Body of pancreas (tissue), 4 donors: ENCODE measurements at regions not wholly inside any gene's neighbourhood (a gene's known extent, or its start where the extent isn't known, plus 50 kb on each side); places are given as distances from the start of the nearest gene placed in this dataset.
"Not testable (repeated sequence)": the region's sequence is repeated elsewhere in the genome, so short reads cannot be mapped to it uniquely, and the experiment has no call there.

Source experiments
- ATAC-seq: fragments of 150-250 bp; one replicate; pipeline ENCODE4 v1.9.1; 2016
- DNase-seq, 4 donors: peaks; one replicate each; pipeline ENCODE4 v3.0.0-alpha.2; 2019
- H3K27ac ChIP-seq, 4 donors: fragments of 200-600 bp; sonication (generic); 1 replicate in 3 of 4; 2 replicates in 1 of 4; pipeline versions ENCODE4 v1.5.1 to v1.6.1; 2016 to 2019; ENCODE audit warnings: mild to moderate bottlenecking in 1 of 4, mixed read lengths in 1 of 4, moderate library complexity in 1 of 4
- H3K27me3 ChIP-seq, 2 donors: fragments of 200-600 bp; sonication (generic); one replicate each; pipeline ENCODE4 v1.6.0; 2016; ENCODE audit warnings: mild to moderate bottlenecking in 1 of 2
- H3K36me3 ChIP-seq, 2 donors: fragments of 200-600 bp; sonication (generic); replicated peaks in 1 of 2; 2 replicates each; pipeline ENCODE4 v1.5.1; 2016; ENCODE audit warnings: low read depth in 2 of 2; ENCODE audit not compliant: insufficient read depth in 1 of 2
- H3K4me1 ChIP-seq: fragments of 200-600 bp; sonication (generic); one replicate; pipeline ENCODE4 v1.6.0; 2016
- H3K4me3 ChIP-seq, 2 donors: fragments of 200-600 bp; sonication (generic); 1 replicate in 1 of 2; 2 replicates in 1 of 2; pipeline ENCODE4 v1.5.1; 2016 to 2019
- H3K9me3 ChIP-seq, 3 donors: fragments of 200-600 bp; sonication (generic); 1 replicate in 2 of 3; 2 replicates in 1 of 3; pipeline ENCODE4 v1.5.1; 2016
- CTCF ChIP-seq, 7 experiments: fragments of 450-650 bp in 4 of 7; fragments of 200-600 bp in 3 of 7; sonication (generic) in 3 of 7; IDR thresholded peaks; one replicate each; pipeline ENCODE4 v1.5.1; 2016 to 2019; ENCODE audit warnings: antibody characterized with exemption in 7 of 7
- POLR2A ChIP-seq, 3 donors: fragments of 450-650 bp; IDR thresholded peaks; one replicate each; pipeline ENCODE4 v1.6.1; 2016; ENCODE audit warnings: antibody characterized with exemption in 3 of 3, mild to moderate bottlenecking in 2 of 3
- WGBS, 2 donors: methylation state at CpG; one replicate each; pipeline ENCODE4 v1.1.5; 2017; 5-methylcytosine and 5-hydroxymethylcytosine counted together
- intact Hi-C: fragments of 100-400 bp; cut with DNase I; formaldehyde crosslinking; loops from one replicate; pipeline ENCODE4 v1.15.1; 2023

- no peak for DNase-seq
- Histone ChIP-seq H3K36me3 (no peaks in the 10 kb centered on the region), H3K27me3 (no peaks in the 10 kb centered on the region), H3K27ac (no peak overlapping the region), H3K4me1 (no peaks in the 10 kb centered on the region), H3K4me3 (no peak overlapping the region), H3K9me3 (no peaks in the 10 kb centered on the region)
- intact Hi-C loops: no loop called here
- TF ChIP-seq POLR2A (IDR thresholded peaks at IDR 0.05) (no peak), CTCF (IDR thresholded peaks at IDR 0.05) (no peak)
- no peak for ATAC-seq
- 90 to 94% methylated on average over 4 of the region's 4 CpGs for WGBS, 2 donors
Observed at GRCh38 chr14:56351861-56352260, 227.7 kb upstream of the TMEM260 start.

GRCh38 chr14:56352999-56353398, 226.6 kb upstream of the TMEM260 start:
- Histone ChIP-seq H3K27me3 (no peaks in the 10 kb centered on the region), H3K36me3 (no peaks in the 10 kb centered on the region), H3K27ac (no peak overlapping the region), H3K9me3 (no peaks in the 10 kb centered on the region), H3K4me1 (no peaks in the 10 kb centered on the region), H3K4me3 (no peak overlapping the region)
- WGBS, 2 donors: 94% methylated on average over 2 of the region's 2 CpGs
- intact Hi-C loops: no loop called here
- DNase-seq (no peak), ATAC-seq (no peak)
- no peak for TF ChIP-seq CTCF (IDR thresholded peaks at IDR 0.05)
- TF ChIP-seq POLR2A (IDR thresholded peaks at IDR 0.05): no peak

GRCh38 chr14:56357428-56357827, 222.2 kb upstream of the TMEM260 start:
- no peak for TF ChIP-seq CTCF (IDR thresholded peaks at IDR 0.05)
- no peak for TF ChIP-seq POLR2A (IDR thresholded peaks at IDR 0.05)
- intact Hi-C loops: no loop called here
- 79 to 87% methylated on average over 9 of the region's 9 CpGs for WGBS, 2 donors

DNA sequence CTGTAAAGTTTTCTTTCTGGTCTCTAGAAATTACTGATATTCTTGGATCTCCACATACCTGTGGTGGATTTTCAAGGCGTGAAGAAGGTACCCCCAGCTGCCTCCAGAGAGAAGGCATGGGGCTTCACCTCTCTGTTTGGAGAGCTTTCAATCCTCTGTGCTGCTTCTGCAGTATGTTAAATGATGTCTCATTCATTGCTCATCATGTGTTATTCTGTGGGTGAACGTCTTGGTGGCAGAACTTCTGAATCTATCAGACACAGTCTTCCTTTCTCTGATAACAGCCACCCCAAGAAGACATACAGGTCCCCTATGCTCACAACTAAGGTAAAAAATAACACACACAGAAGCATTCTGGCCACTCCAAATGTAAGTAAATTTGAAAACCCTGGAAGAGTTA, 221.3 kb upstream of the TMEM260 start:
- intact Hi-C loops: no loop called here
- H3K4me3 ChIP-seq: no peak overlapping the region
- no peaks in the 10 kb centered on the region for H3K9me3 ChIP-seq
- ATAC-seq (no peak), DNase-seq (no peak)
- no peaks in the 10 kb centered on the region for H3K4me1 ChIP-seq
- TF ChIP-seq POLR2A (IDR thresholded peaks at IDR 0.05): no peak
- no peak for TF ChIP-seq CTCF (IDR thresholded peaks at IDR 0.05)
- no peaks in the 10 kb centered on the region for H3K27me3 ChIP-seq
- no peaks in the 10 kb centered on the region for H3K36me3 ChIP-seq
- H3K27ac ChIP-seq: no peak overlapping the region
- 78 to 94% methylated on average over 2 of the region's 2 CpGs for WGBS, 2 donors

More at GRCh38 chr14:56357428-56357827, 222.2 kb upstream of the TMEM260 start:
- DNase-seq: no peak
- H3K4me1 ChIP-seq: no peaks in the 10 kb centered on the region
- H3K27ac ChIP-seq: no peak overlapping the region
- no peaks in the 10 kb centered on the region for H3K36me3 ChIP-seq
- no peak overlapping the region for H3K4me3 ChIP-seq
- no peak for ATAC-seq
- no peaks in the 10 kb centered on the region for H3K9me3 ChIP-seq
- H3K27me3 ChIP-seq: no peaks in the 10 kb centered on the region

GRCh38 chr14:56358851-56359614, 220.6 kb upstream of the TMEM260 start:
- intact Hi-C loops: no loop called here
- Histone ChIP-seq H3K9me3 (no peaks in the 10 kb centered on the region), H3K36me3 (no peaks in the 10 kb centered on the region), H3K4me1 (no peaks in the 10 kb centered on the region), H3K27ac (no peak overlapping the region), H3K4me3 (no peak overlapping the region), H3K27me3 (no peaks in the 10 kb centered on the region)
- WGBS, 2 donors: 60 to 82% methylated on average over 7 of the region's 7 CpGs
- ATAC-seq: no peak
- TF ChIP-seq POLR2A (IDR thresholded peaks at IDR 0.05): no peak
- TF ChIP-seq CTCF (IDR thresholded peaks at IDR 0.05): no peak
- DNase-seq: no peak

GRCh38 chr14:56365663-56366062, 213.9 kb upstream of the TMEM260 start:
- DNase-seq, H3K4me1 ChIP-seq, H3K27me3 ChIP-seq, H3K9me3 ChIP-seq, H3K36me3 ChIP-seq, H3K4me3 ChIP-seq, ATAC-seq, intact Hi-C loops, H3K27ac ChIP-seq: not testable (repeated sequence)
- WGBS, 2 donors: 92 to 95% methylated on average over 1 of the region's 1 CpG
